ENCODE measurements at regions not wholly inside any gene's neighbourhood (a gene's known extent, or its start where the extent isn't known, plus 50 kb on each side); places are given as distances from the start of the nearest gene placed in this dataset.

GRCh38 chr11:100574894-100575769, 112.0 kb upstream of the ARHGAP42 start:
- Histone ChIP-seq H3K4me1 (ENCODE audit: insufficient read depth, low read length) (peaks cover 29% of the 10 kb centered on the region), H3K79me2 (ENCODE audit: low read length) (no peaks in the 10 kb centered on the region), H3F3A (ENCODE audit: low read length, unreplicated experiment) (no peaks in the 10 kb centered on the region), H3K4me3 (ENCODE audit: low read length) (no peak overlapping the region), H3K9me2 (replicated peaks; ENCODE audit: low read length) (no peaks in the 10 kb centered on the region), H3K9ac (ENCODE audit: low read length) (no peak overlapping the region), H3K9me3 (ENCODE audit: low read length) (no peaks in the 10 kb centered on the region), H3K27ac (ENCODE audit: low read length) (no peak overlapping the region), H3K4me2 (ENCODE audit: low read length) (peak overlapping the region; percentile 10; the same call in 1 of the 2 replicates), H4K20me1 (ENCODE audit: low read length) (no peaks in the 10 kb centered on the region), H3K27me3 (ENCODE audit: low read length) (no peaks in the 10 kb centered on the region), H2AFZ (ENCODE audit: low read length) (no peak overlapping the region), H3K36me3 (ENCODE audit: low read depth, low read length) (no peaks in the 10 kb centered on the region)
- intact Hi-C loops (cut with micrococcal nuclease) = loop anchor here (5.0 kb wide), 2 partner anchors 838 to 1543 kb away; no protein-coding TSS in a partner anchor
- ChIA-PET CTCF (no interaction called here), POLR2A (ENCODE audit: unreplicated experiment) (no interaction called here)
- peak; percentile 80 for DNase-seq
- BruUV-seq (replicated peaks) = no TSS peak
- TF ChIP-seq EZH2 (IDR thresholded peaks at IDR 0.05; ENCODE audit: low read length, unreplicated experiment) (no peak), EZH2phosphoT487 (IDR thresholded peaks at IDR 0.05; ENCODE audit: borderline replicate concordance, low read length) (no peak)
- TF ChIP-seq, protein P1, sequence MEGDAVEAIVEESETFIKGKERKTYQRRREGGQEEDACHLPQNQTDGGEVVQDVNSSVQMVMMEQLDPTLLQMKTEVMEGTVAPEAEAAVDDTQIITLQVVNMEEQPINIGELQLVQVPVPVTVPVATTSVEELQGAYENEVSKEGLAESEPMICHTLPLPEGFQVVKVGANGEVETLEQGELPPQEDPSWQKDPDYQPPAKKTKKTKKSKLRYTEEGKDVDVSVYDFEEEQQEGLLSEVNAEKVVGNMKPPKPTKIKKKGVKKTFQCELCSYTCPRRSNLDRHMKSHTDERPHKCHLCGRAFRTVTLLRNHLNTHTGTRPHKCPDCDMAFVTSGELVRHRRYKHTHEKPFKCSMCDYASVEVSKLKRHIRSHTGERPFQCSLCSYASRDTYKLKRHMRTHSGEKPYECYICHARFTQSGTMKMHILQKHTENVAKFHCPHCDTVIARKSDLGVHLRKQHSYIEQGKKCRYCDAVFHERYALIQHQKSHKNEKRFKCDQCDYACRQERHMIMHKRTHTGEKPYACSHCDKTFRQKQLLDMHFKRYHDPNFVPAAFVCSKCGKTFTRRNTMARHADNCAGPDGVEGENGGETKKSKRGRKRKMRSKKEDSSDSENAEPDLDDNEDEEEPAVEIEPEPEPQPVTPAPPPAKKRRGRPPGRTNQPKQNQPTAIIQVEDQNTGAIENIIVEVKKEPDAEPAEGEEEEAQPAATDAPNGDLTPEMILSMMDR (conservative IDR thresholded peaks at IDR 0.05; ENCODE audit: low read depth, low read length) = peak; percentile 86
- peak; percentile 74 for ATAC-seq

- intact Hi-C loops (cut with micrococcal nuclease) = loop anchor here (1.0 to 5.0 kb wide), 8 partner anchors 105 to 1544 kb away; no protein-coding TSS in a partner anchor
- no peaks in the 10 kb centered on the region for H3K79me2 ChIP-seq (ENCODE audit: low read length)
- ATAC-seq = peak; percentile 61
- H3K4me3 ChIP-seq (ENCODE audit: low read length) = peak overlapping the region; percentile 25; the same call in 1 of the 2 replicates
- H3K27me3 ChIP-seq (ENCODE audit: low read length) = no peaks in the 10 kb centered on the region
- BruUV-seq (replicated peaks) = no TSS peak
- H2AFZ ChIP-seq (ENCODE audit: low read length) = no peak overlapping the region
- H3K9me2 ChIP-seq (replicated peaks; ENCODE audit: low read length) = no peaks in the 10 kb centered on the region
- H3K4me2 ChIP-seq (ENCODE audit: low read length) = peak overlapping the region; percentile 68
- H3K9me3 ChIP-seq (ENCODE audit: low read length) = no peaks in the 10 kb centered on the region
- TF ChIP-seq EZH2 (IDR thresholded peaks at IDR 0.05; ENCODE audit: low read length, unreplicated experiment) = no peak
- TF ChIP-seq, protein P1 (conservative IDR thresholded peaks at IDR 0.05; ENCODE audit: low read depth, low read length) = peak; percentile 97
- no peaks in the 10 kb centered on the region for H4K20me1 ChIP-seq (ENCODE audit: low read length)
- no peaks in the 10 kb centered on the region for H3K36me3 ChIP-seq (ENCODE audit: low read depth, low read length)
- no peak overlapping the region for H3K27ac ChIP-seq (ENCODE audit: low read length)
- no peaks in the 10 kb centered on the region for H3F3A ChIP-seq (ENCODE audit: low read length, unreplicated experiment)
- peaks cover 31% of the 10 kb centered on the region for H3K4me1 ChIP-seq (ENCODE audit: insufficient read depth, low read length)
- DNase-seq = peak; percentile 78
- H3K9ac ChIP-seq (ENCODE audit: low read length) = no peak overlapping the region
- CTCF ChIA-PET = interaction anchor here (0.5 to 1.3 kb wide), 7 partner anchors 64 to 411 kb away, joined by 3 to 8 read pairs (median 3); no protein-coding TSS in a partner anchor
- POLR2A ChIA-PET (ENCODE audit: unreplicated experiment) = no interaction called here
Observed at GRCh38 chr11:100575860-100576717, 111.0 kb upstream of the ARHGAP42 start.

Data from PC-3 (cell line).